GM18907 (cell line): ENCODE measurements at regions not wholly inside any gene's neighbourhood (a gene's known extent, or its start where the extent isn't known, plus 50 kb on each side); places are given as distances from the start of the nearest gene placed in this dataset.

ENCODE experiments used
- ATAC-seq: cut with Tn5 transposase; IDR thresholded peaks from one replicate; pipeline ENCODE4 v1.9.1; 2021; ENCODE audit warnings: mild to moderate bottlenecking, moderate library complexity; ENCODE audit not compliant: unreplicated experiment

GRCh38 chr2:146661473-146662096 is 1183.2 kb upstream of the ACVR2A start:
- no peak for ATAC-seq

- ATAC-seq: no peak
These were observed 1184.9 kb upstream of the ACVR2A start for GRCh38 chr2:146659976-146660375.

- no peak for ATAC-seq
These were observed 1192.5 kb upstream of the ACVR2A start for GRCh38 chr2:146652311-146652710.

- no peak for ATAC-seq
These were observed 1193.5 kb upstream of the ACVR2A start for GRCh38 chr2:146651361-146651760.

GRCh38 chr2:146642066-146642465 is 1202.8 kb upstream of the ACVR2A start:
- no peak for ATAC-seq

GRCh38 chr2:146634230-146635097 is 1210.4 kb upstream of the ACVR2A start:
- no peak for ATAC-seq

GRCh38 chr2:146633159-146633558 is 1211.7 kb upstream of the ACVR2A start:
- ATAC-seq: no peak

GRCh38 chr2:146632707-146633106 is 1212.1 kb upstream of the ACVR2A start:
- no peak for ATAC-seq

GRCh38 chr2:146624430-146625160 is 1220.2 kb upstream of the ACVR2A start:
- ATAC-seq: no peak

- ATAC-seq: no peak
These were observed 1221.1 kb upstream of the ACVR2A start for GRCh38 chr2:146623771-146624170.

- no peak for ATAC-seq
These were observed 1223.2 kb upstream of the ACVR2A start for GRCh38 chr2:146621656-146622055.

GRCh38 chr2:146615778-146616177 is 1229.1 kb upstream of the ACVR2A start:
- no peak for ATAC-seq

- ATAC-seq: no peak
These were observed 1236.3 kb upstream of the ACVR2A start for GRCh38 chr2:146608490-146608889.

GRCh38 chr2:146604521-146604920 is 1240.3 kb upstream of the ACVR2A start:
- no peak for ATAC-seq

- no peak for ATAC-seq
These were observed 1242.0 kb upstream of the ACVR2A start for GRCh38 chr2:146602856-146603255.

- no peak for ATAC-seq
These were observed 1242.4 kb upstream of the ACVR2A start for GRCh38 chr2:146602383-146602782.

GRCh38 chr2:146598791-146599190 is 1246.0 kb upstream of the ACVR2A start:
- ATAC-seq: no peak

GRCh38 chr2:146597291-146597690 is 1247.5 kb upstream of the ACVR2A start:
- ATAC-seq: no peak

- ATAC-seq: no peak
These were observed 1252.9 kb upstream of the ACVR2A start for GRCh38 chr2:146591908-146592307.

GRCh38 chr2:146587291-146587713 is 1257.5 kb upstream of the ACVR2A start:
- ATAC-seq: no peak

- no peak for ATAC-seq
These were observed 1260.5 kb upstream of the ACVR2A start for GRCh38 chr2:146584316-146584715.
